NCI-H345 treated with DMSO at 0.1 percent for 48 hours (cell line): ENCODE measurements at regions not wholly inside any gene's neighbourhood (a gene's known extent, or its start where the extent isn't known, plus 50 kb on each side); places are given as distances from the start of the nearest gene placed in this dataset.
"Not testable (repeated sequence)": the region's sequence is repeated elsewhere in the genome, so short reads cannot be mapped to it uniquely, and the experiment has no call there.

Source experiments
- DNase-seq: peaks from one replicate; lab custom pipeline; 2025; ENCODE audit not compliant: unreplicated experiment; lab: John Stamatoyannopoulos, UW

- DNase-seq: not testable (repeated sequence)
These were observed 57.6 kb upstream of the BOLA1 start for GRCh38 chr1:149841597-149842238.

DNA sequence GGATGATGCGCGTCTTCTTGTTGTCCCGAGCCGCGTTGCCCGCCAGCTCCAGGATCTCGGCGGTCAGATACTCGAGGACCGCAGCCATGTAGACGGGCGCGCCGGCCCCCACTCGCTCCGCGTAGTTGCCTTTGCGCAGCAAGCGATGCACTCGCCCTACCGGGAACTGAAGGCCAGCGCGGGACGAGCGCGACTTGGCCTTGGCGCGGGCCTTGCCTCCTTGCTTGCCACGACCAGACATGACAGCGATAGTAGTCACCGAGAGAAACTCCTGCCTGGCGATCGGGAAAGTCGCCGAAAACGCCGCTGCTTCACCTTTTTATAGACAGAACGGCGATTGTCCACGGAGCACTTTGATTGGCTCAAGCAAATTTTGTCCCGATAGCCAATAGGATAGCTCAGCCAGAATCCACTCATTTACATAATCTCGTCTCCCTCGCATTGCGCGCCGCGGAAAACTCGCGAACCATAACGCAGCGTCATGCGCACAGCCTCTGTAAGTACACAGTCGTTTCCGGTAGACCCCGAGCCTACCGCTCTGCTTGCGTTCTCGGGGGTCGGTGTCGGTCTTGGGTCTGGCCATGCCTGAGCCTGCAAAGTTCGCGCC lies 56.8 kb upstream of the BOLA1 start:
- DNase-seq: not testable (repeated sequence)

GRCh38 chr1:149843431-149844041 lies 55.8 kb upstream of the BOLA1 start:
- DNase-seq: no peak

DNA sequence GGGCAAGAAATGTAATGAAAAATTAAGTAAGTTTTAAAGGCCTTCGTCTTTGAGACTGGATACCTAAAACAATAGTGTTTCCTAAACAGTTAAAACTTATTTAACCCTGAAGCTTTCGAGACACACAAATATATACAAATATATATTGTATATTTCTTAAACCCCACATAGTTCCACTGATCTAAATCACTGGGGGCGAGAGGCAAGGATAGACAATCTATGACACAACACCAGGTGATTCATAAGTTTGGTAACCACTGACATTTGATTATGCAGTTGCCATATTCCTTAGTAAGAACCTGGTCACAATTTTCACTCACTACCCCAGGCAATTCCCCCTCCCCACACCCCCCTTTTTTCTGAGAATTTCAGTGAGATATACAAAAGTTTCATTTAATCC lies 55.3 kb upstream of the BOLA1 start:
- DNase-seq: no peak

- DNase-seq: no peak
These were observed 54.6 kb upstream of the BOLA1 start for GRCh38 chr1:149844650-149845255.

DNA sequence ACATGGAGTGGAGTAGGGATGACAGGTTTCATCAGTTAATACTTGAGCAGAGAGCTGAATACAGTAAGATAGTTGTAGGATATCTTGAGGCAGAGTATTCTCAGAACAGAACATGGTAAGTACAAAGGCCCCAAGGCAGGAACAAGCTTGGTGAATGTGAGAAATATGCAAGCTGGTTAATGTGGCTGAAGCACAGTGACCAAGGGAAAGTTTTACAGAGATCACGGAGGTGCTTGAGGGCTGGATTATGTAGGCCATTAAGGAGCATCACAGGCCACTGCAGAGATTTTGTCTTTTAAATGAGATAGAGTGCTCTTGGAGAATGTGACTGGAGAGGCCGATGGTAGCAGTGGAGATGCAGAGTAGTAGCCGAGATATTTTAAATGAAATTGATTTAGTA lies 54.0 kb upstream of the BOLA1 start:
- no peak for DNase-seq

- DNase-seq: no peak
These were observed 53.3 kb upstream of the BOLA1 start for GRCh38 chr1:149846042-149846441.

DNA sequence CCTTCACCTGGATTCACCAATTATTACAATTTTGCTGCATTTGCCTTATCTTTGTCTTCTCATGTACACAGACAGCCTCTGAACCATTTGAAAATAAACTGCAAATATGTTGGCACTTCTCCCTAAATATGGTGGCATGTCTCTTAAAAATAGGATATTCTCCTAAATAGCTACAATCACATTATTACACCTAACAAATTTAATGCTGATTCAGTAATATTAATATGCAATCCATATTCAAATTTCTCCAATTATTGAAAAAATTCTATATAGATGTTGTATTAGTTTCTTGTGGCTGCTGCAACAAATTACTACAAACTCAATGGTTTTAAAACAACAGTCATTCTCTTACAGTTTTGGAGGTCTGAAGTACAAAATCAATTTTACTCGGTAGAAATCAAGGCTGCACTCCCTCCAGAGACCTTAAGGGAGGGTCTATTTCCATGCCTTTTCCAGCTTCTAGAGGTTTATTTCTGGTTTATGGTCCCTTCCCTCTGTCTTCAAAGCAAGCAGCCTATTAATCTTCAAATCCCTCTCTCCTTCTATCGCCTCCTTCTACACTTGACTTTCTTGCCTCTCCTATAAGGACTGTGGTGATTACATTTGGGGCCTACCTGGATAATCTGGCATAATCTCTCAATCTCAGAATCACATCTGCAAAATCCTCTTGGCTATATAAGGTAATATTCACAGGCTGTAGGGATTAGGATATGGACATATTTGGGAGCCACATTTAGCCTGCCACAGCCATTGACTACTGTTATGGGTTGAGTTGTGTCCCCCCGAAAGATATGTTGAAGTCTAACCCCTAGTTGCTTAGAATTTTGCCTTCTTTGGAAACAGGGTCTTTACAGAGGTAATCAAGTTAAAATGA lies 52.5 kb upstream of the BOLA1 start:
- DNase-seq: no peak

DNA sequence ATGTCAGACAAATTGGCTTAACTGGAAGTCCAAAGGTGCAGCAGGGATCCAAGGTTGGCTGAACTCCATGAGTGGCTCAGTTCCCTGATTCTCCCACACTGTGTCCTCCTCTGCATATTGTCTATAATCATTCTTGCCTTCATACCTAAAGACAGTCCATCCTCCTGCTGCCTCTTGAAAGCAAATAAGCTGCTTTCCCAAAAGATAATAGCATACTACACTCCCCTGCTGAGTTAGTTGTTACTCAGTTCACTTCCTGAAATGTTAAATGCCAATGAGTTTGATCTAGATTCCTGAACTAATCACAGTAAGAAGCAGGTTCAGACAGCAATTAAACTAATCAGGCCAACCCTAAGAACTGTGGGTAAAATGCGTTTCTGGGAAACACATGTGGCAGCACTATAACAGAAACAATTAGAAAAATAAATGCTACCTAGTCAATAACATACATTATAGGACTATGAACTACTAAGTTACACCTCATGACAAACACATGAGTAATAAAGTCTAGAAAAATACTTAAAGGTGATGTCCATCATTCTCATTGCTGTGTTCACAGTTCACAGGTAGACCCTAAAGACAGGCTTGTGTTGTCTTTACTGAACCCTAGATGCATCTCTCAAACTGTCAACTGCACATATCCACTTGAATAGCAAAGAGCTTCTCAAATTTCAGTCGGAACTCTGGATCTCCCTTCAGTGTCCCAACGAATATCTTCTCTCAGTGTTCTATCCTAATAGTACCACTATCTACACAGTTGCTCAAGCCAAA lies 50.8 kb upstream of the BOLA1 start:
- peak; percentile 49 for DNase-seq

GRCh38 chr1:149849111-149849946 lies 50.0 kb upstream of the BOLA1 start:
- DNase-seq: no peak
